Erythroblast (primary cell): ENCODE measurements at regions not wholly inside any gene's neighbourhood (a gene's known extent, or its start where the extent isn't known, plus 50 kb on each side); places are given as distances from the start of the nearest gene placed in this dataset.

Experiments used
- GATA1 ChIP-seq: IDR thresholded peaks from 2 replicates; pipeline ENCODE4 v1.6.1; 2011; ENCODE audit warnings: low read depth, mild to moderate bottlenecking, control low read depth, low read length, moderate library complexity
- POLR2A ChIP-seq: IDR thresholded peaks from 2 replicates; pipeline ENCODE4 v1.6.1; 2011; ENCODE audit warnings: mild to moderate bottlenecking, low read length

- no peak for TF ChIP-seq POLR2A
- TF ChIP-seq GATA1: no peak
Observed at GRCh38 chr4:22130741-22131140, 182.2 kb upstream of the KCNIP4 start.
